SW480 (cell line): ENCODE measurements at regions not wholly inside any gene's neighbourhood (a gene's known extent, or its start where the extent isn't known, plus 50 kb on each side); places are given as distances from the start of the nearest gene placed in this dataset.

ENCODE experiments used
- DNase-seq: peaks from one replicate; pipeline ENCODE4 v3.0.0-alpha.2; 2016; ENCODE audit warnings: low spot score

DNA sequence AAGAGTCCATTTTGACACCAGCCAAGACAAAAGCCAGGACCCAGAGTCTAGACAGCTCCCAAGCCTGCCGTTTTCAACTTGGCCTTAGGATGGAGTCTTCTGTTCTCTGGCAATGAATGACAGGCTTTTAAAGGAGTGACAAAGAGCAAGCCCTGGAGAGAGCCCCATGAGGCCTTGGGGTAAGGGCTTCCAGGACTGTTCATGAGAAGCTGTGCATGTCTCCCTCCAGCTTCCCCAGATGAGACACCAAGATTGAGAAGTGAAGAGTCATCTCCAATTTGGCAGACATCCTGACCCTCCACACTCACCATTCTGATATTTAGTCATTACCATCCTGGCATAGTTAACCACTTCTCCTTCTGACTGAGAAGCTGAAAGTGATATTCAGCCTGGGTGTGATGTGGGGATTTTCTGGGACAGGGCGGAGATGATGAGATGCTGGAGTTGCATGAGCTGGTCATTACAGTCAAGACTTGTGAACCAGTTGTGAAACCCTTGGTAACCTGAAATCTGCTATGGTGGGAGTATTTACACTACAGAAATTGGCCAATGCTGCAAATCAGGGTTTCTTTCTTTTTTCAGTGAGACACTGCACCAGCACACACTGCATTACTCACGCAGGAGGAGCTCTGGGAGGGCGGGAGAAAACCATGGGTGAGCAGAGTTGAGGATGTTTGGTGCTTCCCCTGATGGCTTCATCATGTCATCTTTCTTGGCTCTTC lies 77.8 kb downstream of the VCPKMT start:
- no peak for DNase-seq

- DNase-seq, result no peak
Measured at GRCh38 chr14:50039120-50039517, 77.3 kb downstream of the VCPKMT start.

DNA sequence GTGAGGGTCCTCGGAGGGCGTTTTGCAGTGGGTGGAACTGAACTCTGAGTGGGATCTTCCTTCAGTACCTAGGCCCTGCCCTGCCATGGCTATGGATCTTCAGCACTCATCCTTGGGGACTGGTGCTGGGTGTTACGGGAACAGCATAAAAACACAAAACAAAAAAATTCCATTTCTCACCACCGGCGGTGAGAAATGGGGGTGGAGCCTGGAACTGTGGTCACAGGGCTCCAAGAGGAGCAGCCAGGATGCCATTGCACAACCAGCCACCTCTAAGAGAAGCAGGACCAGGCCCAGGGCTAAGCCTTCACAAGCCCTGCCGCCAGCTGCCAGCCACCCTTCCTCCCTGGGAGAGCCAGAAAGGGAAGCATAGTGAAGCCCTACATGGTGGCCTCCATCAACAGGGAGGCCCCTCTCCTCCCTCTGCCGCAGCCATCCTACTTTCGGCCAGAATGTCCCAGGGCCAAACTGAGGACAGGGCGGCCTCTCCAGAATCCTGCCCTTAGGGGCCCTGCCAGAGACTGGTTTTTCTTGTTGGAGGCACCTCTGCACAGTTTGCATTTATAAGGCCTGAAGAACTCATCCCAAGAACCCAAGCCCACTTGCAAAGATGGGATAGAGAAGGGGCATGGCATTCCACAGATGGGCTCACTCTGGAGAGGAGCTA lies 76.5 kb downstream of the VCPKMT start:
- peak; percentile 71 for DNase-seq

GRCh38 chr14:50040401-50040775 lies 76.0 kb downstream of the VCPKMT start:
- peak; percentile 81 for DNase-seq

GRCh38 chr14:50040895-50041465 lies 75.4 kb downstream of the VCPKMT start:
- DNase-seq, result no peak

DNA sequence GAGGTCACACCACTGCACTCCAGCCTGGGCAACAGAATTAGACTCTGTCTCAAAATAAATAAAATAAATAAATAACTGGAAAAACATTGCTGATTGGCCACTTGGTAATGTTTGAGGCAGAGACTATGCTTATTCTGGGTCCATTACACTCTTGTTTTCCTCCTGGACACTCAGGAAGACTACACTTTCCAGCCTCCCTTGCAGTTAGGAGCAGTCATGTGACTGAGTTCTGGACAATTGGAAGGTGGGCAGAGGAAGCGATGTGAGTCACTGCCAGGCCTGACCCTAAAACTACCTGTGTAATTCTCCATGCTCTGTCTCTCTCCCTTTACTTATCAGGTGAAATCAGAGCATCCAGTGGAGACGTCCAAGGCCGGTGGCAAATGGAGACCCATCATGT lies 74.4 kb downstream of the VCPKMT start:
- DNase-seq, result no peak

DNA sequence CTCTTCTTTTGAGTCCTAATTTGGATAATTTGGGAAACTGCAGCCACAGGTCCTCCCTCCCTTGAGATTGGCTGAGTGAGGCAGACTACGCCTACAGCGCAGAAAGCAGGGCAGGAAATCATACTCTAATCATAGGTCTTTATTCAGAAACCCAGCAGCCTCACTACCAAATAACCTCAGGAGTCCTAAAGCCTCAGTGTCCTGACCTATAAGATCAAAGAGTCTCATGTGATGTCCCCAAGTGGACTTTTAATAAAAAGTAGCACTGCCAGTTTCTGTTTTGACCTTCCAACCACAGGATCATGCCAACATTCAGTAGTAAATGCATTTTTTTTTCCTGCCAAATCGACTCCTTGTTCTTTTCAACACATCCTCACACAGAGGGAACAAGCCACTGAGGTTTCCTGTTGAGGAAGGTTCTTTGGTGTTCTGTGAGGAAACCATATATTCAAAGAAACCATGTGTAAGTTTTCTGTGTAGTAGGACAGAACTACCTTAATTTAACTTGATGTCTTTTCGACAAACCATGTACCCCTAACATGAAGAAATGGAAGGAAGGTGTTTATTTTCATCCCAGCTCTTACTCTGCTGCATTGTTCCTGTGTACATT lies 72.2 kb downstream of the VCPKMT start:
- no peak for DNase-seq

DNA sequence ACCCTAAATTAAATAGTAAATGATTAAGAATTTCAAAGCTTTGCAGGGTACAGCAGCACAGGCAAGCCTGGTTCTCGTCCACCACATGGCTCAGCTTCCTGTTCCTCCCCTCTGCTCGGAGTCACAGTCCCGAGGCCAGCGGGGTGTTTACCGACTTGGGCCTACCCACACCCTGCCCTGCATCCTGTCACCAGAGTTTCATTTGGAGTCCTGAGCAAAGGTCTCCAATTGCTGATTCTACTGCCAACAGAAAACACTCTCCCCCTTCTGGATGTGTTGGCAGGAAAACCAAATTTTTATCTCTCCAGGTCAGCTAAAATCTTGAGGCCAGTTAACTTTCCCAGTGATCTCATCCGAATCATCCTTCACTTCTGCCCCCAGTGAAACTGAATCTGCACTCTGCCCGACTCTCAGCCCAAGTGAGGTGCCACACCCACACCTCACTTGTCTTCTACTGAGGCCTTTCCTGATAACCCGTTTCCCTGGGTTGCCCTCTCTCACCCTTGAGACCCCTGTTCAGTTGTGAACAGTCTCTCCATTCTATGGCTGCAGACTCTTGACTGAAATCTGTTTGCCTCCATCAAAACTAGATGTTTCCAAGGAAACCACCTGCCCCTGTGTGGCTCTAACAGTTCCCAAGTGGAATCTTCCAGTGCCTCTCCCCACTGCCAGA lies 71.2 kb downstream of the VCPKMT start:
- DNase-seq, result peak; percentile 58

DNA sequence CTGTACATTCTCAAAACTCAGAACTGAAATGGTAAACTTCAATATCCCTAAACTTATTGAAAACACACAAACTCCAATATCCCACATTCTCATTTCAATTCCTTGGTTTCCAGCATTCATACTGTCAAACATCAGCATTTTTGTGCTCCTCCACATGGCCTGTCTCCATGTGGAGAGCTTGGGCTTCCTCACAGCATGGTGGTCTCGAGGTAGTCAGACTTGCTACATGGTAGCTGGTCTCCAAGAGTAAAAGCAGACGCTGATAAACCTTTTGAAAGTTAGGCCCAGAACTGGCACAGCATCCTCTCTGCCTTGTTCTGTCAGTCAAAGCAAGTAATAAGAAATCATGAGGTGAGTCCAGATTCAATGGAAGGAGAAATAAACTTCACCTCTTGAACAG lies 70.5 kb downstream of the VCPKMT start:
- DNase-seq, result no peak

- DNase-seq, result no peak
Measured at GRCh38 chr14:50047274-50047676, 69.1 kb downstream of the VCPKMT start.

- DNase-seq, result no peak
Measured at GRCh38 chr14:50049093-50049492, 67.3 kb downstream of the VCPKMT start.

DNA sequence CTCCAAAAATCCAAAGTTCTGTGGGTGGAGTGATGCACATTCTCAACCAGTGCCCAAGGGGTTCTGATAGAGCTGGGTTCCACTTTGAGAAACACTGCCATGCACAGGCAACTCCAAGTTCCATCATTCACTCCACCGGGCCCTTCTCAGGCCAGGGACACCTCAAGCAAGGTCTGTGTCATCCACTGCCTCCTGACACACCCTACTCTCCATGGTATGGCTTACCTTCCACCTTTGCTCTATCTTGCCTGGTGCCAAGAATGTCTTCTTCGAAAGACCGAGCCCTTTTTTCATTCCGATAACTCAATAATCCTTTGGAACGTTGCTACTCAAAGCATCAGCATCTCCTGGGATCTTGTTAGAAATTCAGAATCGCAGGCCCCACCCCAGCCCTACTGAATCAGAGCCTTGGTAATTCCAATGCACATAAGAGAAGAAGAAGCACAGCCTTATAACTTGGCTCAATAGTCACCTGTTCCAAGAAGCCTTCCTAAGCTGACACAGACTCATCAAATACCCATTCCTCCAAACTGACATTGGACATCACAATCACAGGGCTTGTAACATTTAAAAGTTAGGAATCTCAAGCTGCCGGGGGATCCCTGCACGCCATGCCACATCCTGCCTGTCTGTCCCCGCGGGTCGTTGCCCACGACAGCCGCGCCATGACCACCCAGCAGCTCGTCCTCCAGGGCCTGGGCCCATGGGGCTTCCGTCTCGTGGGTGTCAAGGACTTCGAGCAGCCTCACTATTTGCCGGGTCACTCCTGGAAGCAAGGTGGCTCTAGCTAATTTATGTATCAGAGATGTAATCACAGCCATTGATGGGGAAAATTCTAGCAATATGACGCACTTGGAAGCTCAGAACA lies 66.4 kb downstream of the VCPKMT start:
- no peak for DNase-seq

DNA sequence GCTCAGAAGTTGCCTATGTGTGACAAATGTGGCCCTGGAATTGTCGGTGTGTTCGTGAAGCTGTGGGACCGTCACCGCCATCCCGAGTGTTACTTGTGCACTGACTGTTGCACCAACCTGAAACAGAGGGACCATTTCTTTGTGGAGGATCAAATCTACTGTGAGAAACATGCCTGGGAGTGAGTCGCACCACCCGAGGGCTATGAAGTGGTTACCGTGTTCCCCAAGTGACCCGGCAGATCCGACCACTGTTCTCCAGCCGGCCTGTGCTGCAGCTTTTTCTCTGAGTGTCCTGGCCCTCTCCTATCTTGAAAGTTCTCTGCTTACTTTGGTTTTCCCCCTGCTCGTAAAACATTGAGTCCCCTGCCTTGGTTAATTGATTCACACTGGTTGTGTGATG lies 65.3 kb downstream of the VCPKMT start:
- no peak for DNase-seq

DNA sequence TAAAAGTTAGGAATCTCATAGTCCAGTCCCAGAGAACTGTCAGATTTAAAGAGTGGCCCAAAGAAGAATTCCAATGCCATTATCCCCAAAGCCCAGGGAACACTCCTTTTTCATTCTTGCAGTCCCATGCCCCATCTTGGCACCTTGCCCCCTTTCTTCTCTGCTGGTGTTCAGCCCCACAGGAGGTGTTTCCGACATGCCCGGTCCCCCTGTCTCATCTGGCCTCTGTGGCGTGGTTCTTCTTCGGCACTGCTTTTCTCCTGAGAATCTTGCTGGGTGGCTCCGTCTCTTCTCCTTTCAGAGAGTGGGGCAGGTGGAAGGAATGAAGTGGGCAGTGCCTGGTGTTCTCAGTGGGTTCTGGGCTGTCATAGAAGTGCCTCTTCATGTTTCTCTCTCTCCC lies 64.7 kb downstream of the VCPKMT start:
- no peak for DNase-seq

GRCh38 chr14:50052517-50052916 lies 63.9 kb downstream of the VCPKMT start:
- DNase-seq, result no peak

- DNase-seq, result no peak
Measured at GRCh38 chr14:50053935-50054334, 62.4 kb downstream of the VCPKMT start.

DNA sequence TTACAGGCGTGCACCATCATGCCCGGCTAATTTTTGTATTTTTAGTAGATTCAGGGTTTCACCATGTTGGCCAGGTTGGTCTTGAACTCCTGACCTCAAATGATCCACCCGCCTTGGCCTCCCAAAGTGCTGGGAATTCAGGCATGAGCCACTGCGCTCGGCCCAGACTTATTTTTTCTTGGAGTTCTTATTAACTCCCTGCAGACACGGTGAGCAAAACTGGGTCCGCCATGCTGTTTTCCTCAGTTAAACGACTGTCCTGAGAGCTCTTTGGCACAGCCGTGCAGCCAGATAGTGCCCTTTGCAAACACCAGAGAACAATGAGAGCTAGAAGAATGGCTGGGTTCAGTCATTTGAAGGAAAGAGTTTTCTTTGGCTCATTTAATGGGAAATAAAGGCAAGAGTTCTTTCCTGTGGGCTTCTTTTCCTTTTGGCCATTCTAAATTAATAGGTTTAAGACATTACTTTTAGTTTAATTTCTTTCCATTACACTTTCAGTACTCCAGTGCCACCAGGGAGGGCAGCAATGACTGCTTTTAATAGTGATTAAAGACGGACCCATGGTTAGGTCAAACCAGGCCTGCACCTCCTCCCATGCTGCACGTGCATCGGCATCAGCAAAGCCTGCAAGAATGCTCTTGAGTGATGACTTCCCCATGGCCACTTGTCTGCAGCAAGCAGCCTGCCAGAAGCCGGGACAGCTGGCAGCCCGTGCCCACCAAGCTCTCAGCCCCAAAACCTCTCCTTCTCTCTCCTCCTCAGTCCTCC lies 60.7 kb downstream of the VCPKMT start:
- DNase-seq, result no peak

DNA sequence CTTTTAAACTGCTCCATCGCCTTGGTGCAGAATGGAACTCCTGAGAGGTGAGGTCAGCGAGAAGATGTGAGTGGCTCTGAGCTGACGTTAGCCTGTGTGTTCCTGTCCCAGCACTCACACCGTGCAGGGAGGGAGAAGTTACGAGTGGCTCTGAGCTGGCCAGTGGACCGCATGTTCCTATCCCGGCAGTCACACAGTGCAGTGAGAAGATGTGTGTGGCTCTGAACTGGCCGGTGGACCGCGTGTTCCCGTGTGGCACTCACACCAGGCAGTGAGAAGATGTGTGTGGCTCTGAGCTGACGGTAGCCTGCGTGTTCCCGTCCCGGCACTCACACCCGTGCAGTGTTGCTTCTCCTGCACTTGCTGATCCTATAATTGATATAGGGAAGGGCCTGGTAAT lies 59.9 kb downstream of the VCPKMT start:
- no peak for DNase-seq

DNA sequence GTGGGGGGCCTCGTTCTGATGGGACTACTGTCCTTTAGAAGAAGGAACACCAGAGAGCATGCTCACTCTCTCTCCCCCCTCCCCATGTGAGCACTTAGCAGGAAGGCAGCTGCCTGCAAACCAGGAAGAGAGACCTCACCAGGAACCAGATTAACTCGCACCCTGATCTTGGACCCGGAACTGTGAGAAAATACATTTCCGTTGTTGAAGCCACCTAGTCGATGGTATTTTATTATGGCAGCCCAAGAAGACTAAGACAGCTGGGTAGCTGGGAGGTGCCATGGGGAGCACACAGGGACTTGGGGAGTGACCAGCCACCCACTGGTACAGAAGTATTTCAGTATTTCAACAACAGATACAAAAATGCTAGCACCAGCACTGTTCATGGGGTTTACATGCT lies 59.0 kb downstream of the VCPKMT start:
- no peak for DNase-seq

GRCh38 chr14:50058113-50058512 lies 58.3 kb downstream of the VCPKMT start:
- no peak for DNase-seq
